Keratinocyte (primary cell): ENCODE measurements at regions not wholly inside any gene's neighbourhood (a gene's known extent, or its start where the extent isn't known, plus 50 kb on each side); places are given as distances from the start of the nearest gene placed in this dataset.

Source experiments
- DNase-seq: peaks from one replicate; pipeline ENCODE4 v3.0.0-alpha.2; 2011; ENCODE audit warnings: low read depth, missing footprints, low spot score
- FAIRE-seq: peaks from 2 replicates; lab custom pipeline; 2011; peaks lifted over from hg19 to GRCh38; lab: Jason Lieb, UNC
- H2AFZ ChIP-seq: 2 replicates; pipeline ENCODE4 v1.6.0; 2012; ENCODE audit warnings: low read length, control low read depth, inconsistent platforms; ENCODE audit not compliant: control insufficient read depth
- H3K27ac ChIP-seq: 2 replicates; pipeline ENCODE4 v1.5.1; 2011; ENCODE audit warnings: low read length; ENCODE audit not compliant: control insufficient read depth, insufficient read depth
- H3K27me3 ChIP-seq: 3 replicates; pipeline ENCODE4 v1.6.0; 2011; ENCODE audit warnings: low read length; ENCODE audit not compliant: control insufficient read depth, insufficient read depth; ENCODE audit errors: extremely low read depth
- H3K36me3 ChIP-seq, 2 experiments: 2 replicates in 1 of 2; 3 replicates in 1 of 2; pipeline ENCODE4 v1.5.1; 2011; ENCODE audit warnings: low read length in 2 of 2, mild to moderate bottlenecking in 1 of 2; ENCODE audit not compliant: control insufficient read depth in 2 of 2, insufficient read depth in 2 of 2; ENCODE audit errors: extremely low read depth in 1 of 2
- H3K4me1 ChIP-seq: 3 replicates; pipeline ENCODE4 v1.5.1; 2011; ENCODE audit warnings: low read length; ENCODE audit not compliant: control insufficient read depth, insufficient read depth; ENCODE audit errors: extremely low read depth
- H3K4me2 ChIP-seq: 3 replicates; pipeline ENCODE4 v1.6.0; 2011; ENCODE audit warnings: low read depth, low read length; ENCODE audit not compliant: control insufficient read depth, insufficient read depth; ENCODE audit errors: extremely low read depth
- H3K4me3 ChIP-seq, 3 experiments: fragments of 200-600 bp in 1 of 3; sonication (generic) in 1 of 3; 2 replicates in 2 of 3; 3 replicates in 1 of 3; pipeline ENCODE4 v1.5.1; 2011 to 2016; ENCODE audit warnings: low read length in 3 of 3, mild to moderate bottlenecking in 3 of 3, control low read depth in 2 of 3, inconsistent platforms in 1 of 3, low read depth in 1 of 3, mixed read lengths in 1 of 3, mixed run types in 1 of 3, moderate library complexity in 1 of 3; ENCODE audit not compliant: control insufficient read depth in 2 of 3, insufficient read depth in 2 of 3; ENCODE audit errors: extremely low read depth in 1 of 3
- H3K79me2 ChIP-seq: 2 replicates; pipeline ENCODE4 v1.6.0; 2012; ENCODE audit warnings: low read length; ENCODE audit not compliant: control insufficient read depth, insufficient read depth
- H3K9ac ChIP-seq: 3 replicates; pipeline ENCODE4 v1.6.0; 2011; ENCODE audit warnings: low read length; ENCODE audit not compliant: control insufficient read depth, insufficient read depth; ENCODE audit errors: extremely low read depth
- H3K9me1 ChIP-seq: 3 replicates; pipeline ENCODE4 v1.6.0; 2011; ENCODE audit warnings: low read length; ENCODE audit not compliant: control insufficient read depth, insufficient read depth; ENCODE audit errors: extremely low read depth
- H3K9me3 ChIP-seq: 2 replicates; pipeline ENCODE4 v1.5.1; 2012; ENCODE audit warnings: low read depth, low read length; ENCODE audit not compliant: control insufficient read depth
- H4K20me1 ChIP-seq: 3 replicates; pipeline ENCODE4 v1.6.0; 2011; ENCODE audit warnings: low read length; ENCODE audit not compliant: control insufficient read depth, insufficient read depth; ENCODE audit errors: extremely low read depth
- EZH2 ChIP-seq: IDR thresholded peaks from one replicate; pipeline ENCODE4 v1.6.1; 2012; ENCODE audit warnings: inconsistent platforms, mild to moderate bottlenecking, low read length, moderate library complexity
- dilution Hi-C: fragments of 300-500 bp; cut with MboI; formaldehyde crosslinking; loops from one replicate; pipeline ENCODE4 v1.7.0; 2020; ENCODE audit warnings: low sequenced_read_pairs; ENCODE audit not compliant: extremely low pct_ligation_motif_present
- TF ChIP-seq, protein P1 (sequence below), 3 experiments: IDR thresholded peaks in 1 of 3; conservative IDR thresholded peaks in 1 of 3; optimal IDR thresholded peaks in 1 of 3; 2 replicates in 2 of 3; 3 replicates in 1 of 3; pipeline versions ENCODE3 to v1.5.1; 2011; ENCODE audit warnings: low read length in 3 of 3, mild to moderate bottlenecking in 3 of 3, moderate library complexity in 2 of 3, control low read depth in 1 of 3, inconsistent platforms in 1 of 3; ENCODE audit not compliant: insufficient read depth in 2 of 3; ENCODE audit errors: extremely low read depth in 1 of 3

- no peak overlapping the region for H3K27ac ChIP-seq
Observed at GRCh38 chr11:34774604-34775003, 141.6 kb downstream of the APIP start.

GRCh38 chr11:34773826-34774225 lies 142.4 kb downstream of the APIP start:
- FAIRE-seq (no peak), DNase-seq (no peak)
- H3K4me3 ChIP-seq, result no peak overlapping the region
- no peaks in the 10 kb centered on the region for H3K36me3 ChIP-seq
- H3K27ac ChIP-seq, result no peak overlapping the region
- dilution Hi-C loops, result no loop called here
- H3K9ac ChIP-seq, result no peak overlapping the region
- no peaks in the 10 kb centered on the region for H3K9me1 ChIP-seq
- TF ChIP-seq, protein P1, sequence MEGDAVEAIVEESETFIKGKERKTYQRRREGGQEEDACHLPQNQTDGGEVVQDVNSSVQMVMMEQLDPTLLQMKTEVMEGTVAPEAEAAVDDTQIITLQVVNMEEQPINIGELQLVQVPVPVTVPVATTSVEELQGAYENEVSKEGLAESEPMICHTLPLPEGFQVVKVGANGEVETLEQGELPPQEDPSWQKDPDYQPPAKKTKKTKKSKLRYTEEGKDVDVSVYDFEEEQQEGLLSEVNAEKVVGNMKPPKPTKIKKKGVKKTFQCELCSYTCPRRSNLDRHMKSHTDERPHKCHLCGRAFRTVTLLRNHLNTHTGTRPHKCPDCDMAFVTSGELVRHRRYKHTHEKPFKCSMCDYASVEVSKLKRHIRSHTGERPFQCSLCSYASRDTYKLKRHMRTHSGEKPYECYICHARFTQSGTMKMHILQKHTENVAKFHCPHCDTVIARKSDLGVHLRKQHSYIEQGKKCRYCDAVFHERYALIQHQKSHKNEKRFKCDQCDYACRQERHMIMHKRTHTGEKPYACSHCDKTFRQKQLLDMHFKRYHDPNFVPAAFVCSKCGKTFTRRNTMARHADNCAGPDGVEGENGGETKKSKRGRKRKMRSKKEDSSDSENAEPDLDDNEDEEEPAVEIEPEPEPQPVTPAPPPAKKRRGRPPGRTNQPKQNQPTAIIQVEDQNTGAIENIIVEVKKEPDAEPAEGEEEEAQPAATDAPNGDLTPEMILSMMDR (optimal IDR thresholded peaks at IDR 0.05 in 1 of 3, IDR thresholded peaks at IDR 0.05 in 1 of 3, conservative IDR thresholded peaks at IDR 0.05 in 1 of 3; ENCODE audit: extremely low read depth in 1 of 3, insufficient read depth in 2 of 3, low read length in 3 of 3), result no peak
- TF ChIP-seq EZH2, result no peak
- H2AFZ ChIP-seq, result no peak overlapping the region
- H3K27me3 ChIP-seq, result no peaks in the 10 kb centered on the region
- no peak overlapping the region for H3K4me2 ChIP-seq
- H3K9me3 ChIP-seq, result no peaks in the 10 kb centered on the region
- H4K20me1 ChIP-seq, result no peaks in the 10 kb centered on the region
- H3K79me2 ChIP-seq, result no peaks in the 10 kb centered on the region
- H3K4me1 ChIP-seq, result no peaks in the 10 kb centered on the region

More at GRCh38 chr11:34774604-34775003, 141.6 kb downstream of the APIP start:
- no peaks in the 10 kb centered on the region for H3K4me1 ChIP-seq
- no peaks in the 10 kb centered on the region for H3K79me2 ChIP-seq
- no peak overlapping the region for H2AFZ ChIP-seq
- H3K9me1 ChIP-seq, result no peaks in the 10 kb centered on the region
- no peak for DNase-seq
- no peaks in the 10 kb centered on the region for H3K9me3 ChIP-seq
- H3K4me3 ChIP-seq, result no peak overlapping the region
- no peaks in the 10 kb centered on the region for H3K36me3 ChIP-seq
- H3K9ac ChIP-seq, result no peak overlapping the region
- H4K20me1 ChIP-seq, result no peaks in the 10 kb centered on the region
- no peak overlapping the region for H3K4me2 ChIP-seq
- dilution Hi-C loops, result no loop called here
- TF ChIP-seq, protein P1 (optimal IDR thresholded peaks at IDR 0.05 in 1 of 3, IDR thresholded peaks at IDR 0.05 in 1 of 3, conservative IDR thresholded peaks at IDR 0.05 in 1 of 3; ENCODE audit: extremely low read depth in 1 of 3, insufficient read depth in 2 of 3, low read length in 3 of 3), result no peak
- no peak for TF ChIP-seq EZH2
- no peaks in the 10 kb centered on the region for H3K27me3 ChIP-seq
- no peak for FAIRE-seq
